ENCODE measurements at regions not wholly inside any gene's neighbourhood (a gene's known extent, or its start where the extent isn't known, plus 50 kb on each side); places are given as distances from the start of the nearest gene placed in this dataset.

GRCh38 chr4:133869486-133869885, 332.1 kb downstream of the PABPC4L start:
- no peak for DNase-seq (ENCODE audit: low read depth)

GRCh38 chr4:133868856-133869255, 332.7 kb downstream of the PABPC4L start:
- DNase-seq (ENCODE audit: low read depth): no peak

GRCh38 chr4:133866328-133866699, 335.3 kb downstream of the PABPC4L start:
- DNase-seq (ENCODE audit: low read depth): no peak

- peak; percentile 75 for DNase-seq (ENCODE audit: low read depth)
These were observed 335.8 kb downstream of the PABPC4L start for GRCh38 chr4:133865612-133866327.

DNA sequence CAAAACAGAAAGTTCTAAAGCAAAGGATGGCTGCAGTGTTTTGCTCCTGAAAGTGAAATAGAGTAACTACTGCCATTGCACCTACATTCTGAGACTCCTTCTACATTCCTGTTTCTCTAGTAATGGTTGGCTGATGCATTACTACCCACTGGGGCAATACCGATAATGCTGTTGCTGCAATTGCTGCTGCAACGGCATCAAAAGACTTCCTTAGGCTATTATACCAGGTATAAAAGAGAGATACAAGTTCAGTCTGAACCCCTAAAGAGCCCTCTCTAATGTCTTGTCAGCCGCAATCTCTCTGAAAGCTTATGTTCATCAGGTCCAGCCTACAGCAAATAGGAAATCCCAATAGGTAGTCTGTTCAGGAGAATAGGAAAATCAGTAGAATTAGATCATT, 338.4 kb downstream of the PABPC4L start:
- DNase-seq (ENCODE audit: low read depth): no peak

GRCh38 chr4:133856731-133857355, 344.7 kb downstream of the PABPC4L start:
- no peak for DNase-seq (ENCODE audit: low read depth)

GRCh38 chr4:133855001-133855400, 346.6 kb downstream of the PABPC4L start:
- DNase-seq (ENCODE audit: low read depth): no peak

DNA sequence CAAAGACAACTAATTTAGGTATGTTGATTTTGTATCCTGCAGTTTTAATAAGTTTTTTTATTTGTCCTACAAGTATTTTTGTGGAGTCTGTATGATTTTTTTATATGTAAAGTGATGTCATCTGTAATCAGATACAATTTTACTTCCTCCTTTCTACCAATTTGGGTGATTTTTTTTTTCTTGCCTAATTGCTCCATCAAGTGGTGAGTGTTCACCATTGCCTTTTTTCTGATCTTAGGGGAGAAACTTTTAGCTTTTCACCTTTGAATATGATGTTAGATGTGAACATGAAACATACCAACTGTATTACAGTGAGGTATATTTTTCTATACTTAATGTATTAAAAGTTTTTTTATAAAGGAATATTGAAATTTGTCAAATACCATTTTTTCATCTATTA, 362.3 kb downstream of the PABPC4L start:
- no peak for DNase-seq (ENCODE audit: low read depth)

- no peak for DNase-seq (ENCODE audit: low read depth)
These were observed 378.4 kb downstream of the PABPC4L start for GRCh38 chr4:133823177-133823576.

GRCh38 chr4:133812954-133813353, 388.6 kb downstream of the PABPC4L start:
- no peak for DNase-seq (ENCODE audit: low read depth)

GRCh38 chr4:133812236-133812635, 389.4 kb downstream of the PABPC4L start:
- DNase-seq (ENCODE audit: low read depth): no peak

- no peak for DNase-seq (ENCODE audit: low read depth)
These were observed 393.4 kb downstream of the PABPC4L start for GRCh38 chr4:133808151-133808550.

DNA sequence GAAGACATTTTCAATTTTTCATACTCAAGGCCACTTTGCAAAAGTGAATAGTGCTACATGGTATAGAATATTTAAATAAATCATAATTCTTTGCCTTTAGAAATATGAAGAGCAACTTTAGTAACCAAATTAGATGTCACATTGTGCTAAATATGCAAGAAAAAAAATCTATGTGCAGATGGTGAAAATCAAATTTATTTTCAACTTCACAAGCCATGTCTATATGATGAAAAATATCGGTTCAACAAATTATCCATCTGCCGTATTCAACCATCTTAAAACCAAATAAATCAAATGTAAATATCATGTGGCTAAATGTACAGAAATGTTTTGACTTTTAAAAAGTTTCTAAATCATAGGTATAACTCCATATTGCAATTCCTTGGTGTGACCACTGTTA, 398.2 kb downstream of the PABPC4L start:
- no peak for DNase-seq (ENCODE audit: low read depth)

DNA sequence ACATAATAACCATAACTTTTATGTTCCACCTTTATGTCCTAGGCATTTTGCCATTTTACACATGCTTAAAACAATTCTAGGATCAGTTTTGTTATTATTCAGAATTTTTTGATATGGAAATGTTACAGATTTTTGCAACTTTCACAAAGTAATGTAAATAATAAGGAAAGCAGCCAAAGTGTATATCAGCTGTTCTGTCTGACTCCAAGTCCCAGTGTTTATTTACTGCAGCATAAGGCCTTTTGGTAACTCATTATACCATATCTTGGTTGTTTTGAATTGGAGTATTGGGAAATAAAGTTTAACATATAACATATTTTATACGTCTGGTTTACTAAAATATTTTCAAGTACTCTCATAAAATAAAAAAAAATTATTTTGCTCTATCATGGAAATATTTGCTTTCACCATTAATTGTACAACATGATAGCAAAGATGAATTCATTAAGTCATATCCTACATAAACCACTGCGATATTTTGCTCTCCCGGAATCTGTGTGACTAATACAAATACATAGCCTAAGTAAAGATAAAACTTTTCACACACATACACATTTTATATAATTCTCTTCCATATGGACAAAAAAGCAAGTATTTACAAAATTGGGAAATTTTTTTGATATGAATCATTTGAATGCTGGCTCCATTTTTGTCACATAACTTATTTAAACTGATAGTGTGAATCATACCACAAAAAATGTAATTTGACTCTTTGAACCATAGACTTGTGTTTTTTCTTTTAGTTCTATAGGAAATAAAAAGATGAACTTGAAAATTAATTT, 399.0 kb downstream of the PABPC4L start:
- DNase-seq (ENCODE audit: low read depth): no peak

- DNase-seq (ENCODE audit: low read depth): no peak
These were observed 399.7 kb downstream of the PABPC4L start for GRCh38 chr4:133801883-133802282.

DNA sequence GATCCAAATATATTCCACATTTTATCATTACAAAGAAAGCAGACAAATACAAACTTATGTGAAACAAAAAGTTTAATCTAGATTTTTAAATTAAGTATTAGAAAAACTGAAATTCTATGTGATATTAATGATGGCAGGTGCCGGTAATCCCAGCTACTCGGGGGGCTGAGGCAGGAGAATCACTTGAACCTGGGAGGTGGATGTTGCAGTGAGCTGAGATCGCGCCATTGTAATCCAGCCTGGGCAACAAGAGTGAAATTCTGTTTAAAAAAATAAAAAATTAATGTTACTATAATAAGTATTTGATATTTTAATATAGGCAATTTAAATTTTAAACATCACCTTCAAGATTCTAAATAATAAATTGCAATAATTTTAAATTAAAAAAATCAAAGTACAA, 400.6 kb downstream of the PABPC4L start:
- no peak for DNase-seq (ENCODE audit: low read depth)

- no peak for DNase-seq (ENCODE audit: low read depth)
These were observed 401.8 kb downstream of the PABPC4L start for GRCh38 chr4:133799717-133800315.

DNA sequence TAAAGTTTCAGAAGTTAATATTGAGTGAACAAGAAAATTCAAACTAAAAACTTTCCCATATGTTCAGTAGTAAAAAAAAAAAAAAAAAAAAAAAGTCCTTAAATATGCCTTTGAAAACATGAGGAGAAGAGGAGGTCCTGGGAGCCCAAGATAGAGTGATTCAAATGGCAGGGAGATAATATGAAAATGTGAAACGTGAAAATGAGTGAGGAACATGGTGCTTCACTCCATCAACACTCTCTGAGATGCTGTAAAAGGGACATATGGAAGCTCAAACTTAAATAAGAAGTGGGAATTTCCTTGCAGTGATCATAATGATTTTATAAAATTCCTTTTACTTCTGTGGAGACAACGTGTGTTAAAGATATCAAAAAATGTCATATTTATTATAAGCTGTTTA, 423.9 kb downstream of the PABPC4L start:
- DNase-seq (ENCODE audit: low read depth): no peak

DNA sequence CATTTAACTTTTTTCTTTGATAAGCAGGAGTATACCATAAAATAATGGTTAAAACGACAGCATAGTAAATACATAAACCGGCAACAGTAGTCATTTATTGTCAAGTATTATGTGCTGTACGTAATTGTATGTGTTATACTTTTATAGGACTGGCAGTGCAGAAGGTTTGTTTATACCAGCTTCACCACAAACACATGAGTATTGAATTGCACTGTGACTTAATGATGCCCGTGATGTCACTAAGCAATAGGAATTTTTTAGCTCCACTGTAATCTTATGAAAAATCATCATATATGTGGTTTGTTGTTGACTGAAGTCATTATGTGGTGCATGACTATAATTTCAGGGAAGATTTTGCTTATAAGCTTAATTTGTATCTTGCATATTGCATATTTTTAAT, 424.6 kb downstream of the PABPC4L start:
- no peak for DNase-seq (ENCODE audit: low read depth)

DNA sequence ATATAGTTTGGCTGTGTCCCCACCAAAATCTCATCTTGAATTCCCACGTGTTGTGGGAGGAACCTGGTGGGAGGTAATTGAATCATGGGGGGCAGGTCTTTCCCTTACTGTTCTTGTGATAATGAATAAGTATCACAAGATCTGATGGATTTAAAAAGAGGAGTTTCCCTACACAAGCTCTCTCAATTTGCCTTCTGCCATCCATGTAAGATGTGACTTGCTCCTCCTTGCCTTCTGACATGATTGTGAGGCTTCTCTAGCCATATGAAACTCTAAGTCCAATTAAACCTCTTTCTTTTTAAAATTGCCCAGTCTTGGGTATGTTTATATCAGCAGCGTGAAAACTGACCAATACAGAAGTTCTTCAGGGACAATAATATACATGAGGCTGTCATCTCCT, 425.1 kb downstream of the PABPC4L start:
- DNase-seq (ENCODE audit: low read depth): no peak

DNA sequence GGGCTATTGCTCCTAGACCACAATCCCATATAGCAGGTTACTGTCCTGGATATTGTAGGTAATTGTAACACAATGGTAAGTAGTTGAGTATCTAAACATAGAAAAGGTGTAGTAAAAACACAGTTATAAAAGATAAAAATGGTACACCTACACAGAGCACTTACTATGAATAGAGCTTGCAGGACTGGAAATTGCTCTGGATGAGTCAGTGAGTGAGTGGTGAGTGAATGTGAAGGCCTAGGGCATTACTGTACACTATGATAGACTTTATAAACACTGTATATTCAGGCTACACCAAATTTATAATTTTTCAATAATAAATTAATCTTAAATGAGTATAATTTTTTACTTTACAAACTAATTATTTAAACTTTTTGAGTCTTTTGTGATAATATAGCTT, 425.7 kb downstream of the PABPC4L start:
- DNase-seq (ENCODE audit: low read depth): peak; percentile 9

GRCh38 chr4:133775469-133775868, 426.1 kb downstream of the PABPC4L start:
- no peak for DNase-seq (ENCODE audit: low read depth)

DNA sequence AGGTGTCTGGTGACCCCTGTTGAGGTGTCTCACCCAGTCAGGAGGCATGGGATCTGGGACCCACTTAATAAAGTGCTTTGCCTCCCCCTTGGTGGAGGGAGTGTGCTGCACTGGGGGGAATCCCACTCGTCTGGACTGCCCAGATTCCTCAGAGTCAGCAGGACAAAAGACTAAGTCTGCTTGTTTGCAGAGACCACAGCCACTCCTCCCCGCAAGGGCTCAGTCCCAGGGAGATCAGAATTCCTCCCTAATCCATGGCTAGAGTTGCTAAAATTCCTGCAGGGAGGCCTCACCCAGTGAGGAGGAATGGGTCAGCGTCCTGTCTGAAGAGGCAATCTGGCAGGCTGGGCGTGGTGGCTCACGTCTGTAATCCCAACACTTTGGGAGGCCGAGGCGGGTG, 442.2 kb downstream of the PABPC4L start:
- no peak for DNase-seq (ENCODE audit: low read depth)

Measured in stromal cell of bone marrow (primary cell).